ENCODE measurements at regions not wholly inside any gene's neighbourhood (a gene's known extent, or its start where the extent isn't known, plus 50 kb on each side); places are given as distances from the start of the nearest gene placed in this dataset.
A peak's percentile ranks its signal among the peaks of the same experiment; 100 is the strongest.

GRCh38 chr21:38556390-38556789 is 58.1 kb upstream of the ERG start:
- in situ Hi-C loops (cut with HindIII; ENCODE audit: low pct_unique_long_range_greater_than_20kb, low sequenced_read_pairs), result no loop called here
- DNase-seq (ENCODE audit: low read depth, low spot score), result no peak

GRCh38 chr21:38561205-38561604 is 62.9 kb upstream of the ERG start:
- in situ Hi-C loops (cut with HindIII; ENCODE audit: low pct_unique_long_range_greater_than_20kb, low sequenced_read_pairs), result no loop called here
- DNase-seq (ENCODE audit: low read depth, low spot score), result no peak

DNA sequence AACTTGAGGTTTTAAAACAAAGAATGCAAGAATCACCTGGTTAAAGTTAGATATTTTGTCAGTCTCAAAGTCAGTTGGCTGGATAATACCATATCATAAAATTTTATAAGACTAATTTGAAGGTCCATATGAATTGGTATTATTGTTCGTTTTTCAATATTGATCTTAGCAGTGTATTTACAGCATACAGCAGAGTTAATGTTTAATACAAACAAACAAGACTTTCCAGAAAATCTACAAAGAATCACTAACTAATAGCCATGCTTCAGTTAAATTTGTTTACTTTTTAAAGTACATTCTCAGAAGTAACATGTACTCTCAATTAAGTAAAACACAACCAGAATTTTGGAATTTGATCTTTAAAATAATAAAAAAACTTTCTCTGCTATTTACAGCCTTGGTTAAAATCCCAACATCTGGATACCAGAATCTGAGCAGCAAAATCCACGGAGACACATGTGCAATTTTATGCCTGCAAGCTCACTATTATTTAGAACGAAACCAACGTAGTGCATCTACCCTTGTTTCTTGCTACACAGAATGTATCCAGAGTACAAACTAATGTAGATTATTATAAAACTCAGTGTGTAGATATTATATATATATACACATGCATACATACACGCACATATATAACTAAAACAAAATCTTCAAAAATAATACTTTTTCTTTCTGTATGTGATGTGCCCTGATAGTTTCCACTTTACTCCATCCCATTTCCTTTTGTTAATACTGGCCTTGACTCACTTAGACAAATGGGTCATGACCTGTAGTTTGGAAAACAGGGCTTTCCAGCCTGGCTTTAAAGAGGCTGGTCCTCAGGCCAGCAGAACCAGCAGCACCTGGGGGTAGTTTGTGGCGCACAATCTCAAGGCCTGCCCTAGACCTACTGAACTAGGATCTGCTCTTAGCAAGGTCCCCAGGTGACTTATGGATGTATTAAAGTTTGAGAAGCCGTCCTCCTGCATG is 63.6 kb upstream of the ERG start:
- in situ Hi-C loops (cut with HindIII; ENCODE audit: low pct_unique_long_range_greater_than_20kb, low sequenced_read_pairs), result no loop called here
- DNase-seq (ENCODE audit: low read depth, low spot score), result no peak

DNA sequence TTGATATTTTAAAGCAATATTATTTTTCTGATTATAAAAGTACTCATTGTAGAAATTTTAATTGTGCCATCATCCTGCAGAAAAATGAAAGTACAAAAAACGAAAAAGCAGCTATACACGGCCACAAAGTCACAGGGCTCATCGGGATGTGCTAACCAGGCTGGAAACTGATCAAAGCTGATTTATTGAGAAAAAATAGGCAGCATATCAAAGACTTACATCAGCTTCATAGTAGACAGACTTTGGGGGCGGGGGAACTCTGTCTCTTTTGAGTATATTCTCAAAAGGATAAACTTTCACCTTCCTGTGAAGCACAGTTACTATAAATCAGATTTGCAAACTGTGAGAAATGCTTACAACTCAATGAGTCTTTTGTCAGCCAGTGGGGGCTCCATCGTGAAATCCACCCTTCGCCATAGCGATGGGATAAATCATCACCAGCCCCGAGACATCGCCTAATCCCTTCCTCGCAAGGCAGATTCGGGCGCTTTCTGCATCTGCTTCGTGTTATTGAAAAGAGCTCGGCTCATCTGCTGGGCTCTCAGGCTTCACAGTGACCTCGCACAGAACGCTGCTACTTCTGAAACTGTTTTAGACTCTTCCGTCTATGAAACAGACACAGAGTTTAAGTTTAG is 69.2 kb upstream of the ERG start:
- DNase-seq (ENCODE audit: low read depth, low spot score), result peak; percentile 7
- in situ Hi-C loops (cut with HindIII; ENCODE audit: low pct_unique_long_range_greater_than_20kb, low sequenced_read_pairs), result no loop called here

DNA sequence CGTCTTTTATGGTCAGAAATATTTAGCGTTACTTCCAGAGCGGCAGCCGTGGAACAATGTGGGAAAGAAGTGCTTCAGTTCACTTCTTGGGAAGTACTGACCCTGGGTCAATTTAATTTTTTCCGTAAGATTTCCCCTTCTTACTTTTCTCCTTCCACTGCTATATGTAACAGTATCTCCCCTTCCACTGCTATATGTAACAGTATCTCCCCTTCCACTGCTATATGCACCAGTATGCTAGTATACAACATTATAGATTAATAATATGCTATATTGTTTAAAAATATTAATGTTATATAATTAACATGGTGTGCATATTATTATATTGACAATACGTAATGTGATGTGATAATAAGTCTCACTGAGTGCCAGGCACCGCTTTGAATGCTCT is 69.7 kb upstream of the ERG start:
- in situ Hi-C loops (cut with HindIII; ENCODE audit: low pct_unique_long_range_greater_than_20kb, low sequenced_read_pairs), result no loop called here
- no peak for DNase-seq (ENCODE audit: low read depth, low spot score)

DNA sequence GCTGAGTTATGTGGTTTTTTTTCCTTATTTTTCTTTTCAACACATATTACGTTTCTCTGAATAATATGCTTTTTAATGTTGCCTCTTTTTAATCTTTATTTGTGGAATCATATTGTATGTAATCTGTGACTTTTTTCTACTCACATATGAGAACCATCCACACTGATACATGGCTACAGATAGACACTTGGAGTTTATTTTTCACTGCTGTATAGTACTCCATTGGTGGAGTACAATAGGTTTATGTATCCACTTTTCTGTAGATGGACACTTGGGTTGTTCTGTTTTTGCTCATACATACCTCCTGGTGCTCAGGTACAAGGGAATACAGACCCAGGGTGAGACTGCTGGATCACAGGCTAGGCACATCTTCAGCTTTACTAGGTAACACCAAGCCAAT is 71.5 kb upstream of the ERG start:
- in situ Hi-C loops (cut with HindIII; ENCODE audit: low pct_unique_long_range_greater_than_20kb, low sequenced_read_pairs), result no loop called here

DNA sequence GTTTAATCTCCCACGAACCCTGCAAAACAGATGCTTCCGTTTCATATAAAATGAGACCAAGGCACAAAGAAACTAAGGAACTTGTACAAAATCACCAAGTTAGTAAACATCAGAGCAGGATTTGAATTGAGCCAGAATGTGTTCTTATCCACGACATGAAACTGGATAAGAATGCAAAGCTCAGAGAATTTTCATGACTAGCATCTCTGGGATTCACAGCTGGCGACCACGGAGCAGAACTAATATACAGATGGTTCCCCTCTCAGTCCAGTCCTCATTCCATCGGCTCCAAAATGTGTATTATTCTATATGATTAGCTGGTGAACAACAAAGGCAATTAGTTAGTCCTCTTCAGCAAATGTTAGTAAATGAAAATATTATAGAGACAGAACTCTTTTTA is 72.3 kb upstream of the ERG start:
- DNase-seq (ENCODE audit: low read depth, low spot score), result no peak
- in situ Hi-C loops (cut with HindIII; ENCODE audit: low pct_unique_long_range_greater_than_20kb, low sequenced_read_pairs), result no loop called here

More for the DNA sequence above, 71.5 kb upstream of the ERG start:
- no peak for DNase-seq (ENCODE audit: low read depth, low spot score)

GRCh38 chr21:38574895-38575575 is 76.8 kb upstream of the ERG start:
- no peak for DNase-seq (ENCODE audit: low read depth, low spot score)
- in situ Hi-C loops (cut with HindIII; ENCODE audit: low pct_unique_long_range_greater_than_20kb, low sequenced_read_pairs), result no loop called here

GRCh38 chr21:38577887-38578286 is 79.6 kb upstream of the ERG start:
- no peak for DNase-seq (ENCODE audit: low read depth, low spot score)
- in situ Hi-C loops (cut with HindIII; ENCODE audit: low pct_unique_long_range_greater_than_20kb, low sequenced_read_pairs), result no loop called here

DNA sequence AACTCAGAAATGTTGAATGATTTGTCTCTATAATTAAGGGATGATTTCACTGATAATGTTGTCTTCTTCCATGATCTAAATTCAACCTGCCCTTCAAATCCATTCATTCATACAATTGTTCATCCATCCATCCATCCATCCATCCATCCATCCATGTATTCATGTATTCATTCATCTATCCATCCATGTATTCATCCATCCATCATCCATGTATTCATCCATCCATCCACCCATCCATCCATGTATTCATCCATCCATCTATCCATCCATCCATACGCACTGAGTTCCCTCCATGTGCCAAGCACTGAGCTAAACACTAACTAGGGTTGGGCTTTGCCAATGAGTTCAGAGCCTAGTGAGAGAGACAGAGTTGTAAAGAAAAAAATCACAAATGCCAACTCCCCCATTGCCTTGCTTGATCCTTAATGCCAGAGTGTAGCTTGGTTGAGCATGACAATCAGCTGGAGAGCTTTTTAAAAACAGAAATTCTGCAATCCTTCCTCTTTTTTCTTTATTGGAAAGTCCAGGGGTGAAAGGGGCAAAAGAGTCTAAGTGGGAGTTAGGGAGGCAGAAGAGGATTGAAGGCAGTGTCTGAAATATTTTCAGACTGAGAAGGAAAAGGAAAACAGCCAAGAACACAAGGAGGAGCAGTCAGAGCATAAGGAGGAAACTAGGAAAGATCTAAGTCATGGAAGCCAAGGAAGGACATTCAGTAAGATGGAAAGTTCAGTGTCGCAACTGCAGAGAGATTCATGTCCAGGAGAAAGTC is 92.4 kb upstream of the ERG start:
- no peak for DNase-seq (ENCODE audit: low read depth, low spot score)
- in situ Hi-C loops (cut with HindIII; ENCODE audit: low pct_unique_long_range_greater_than_20kb, low sequenced_read_pairs), result no loop called here

DNA sequence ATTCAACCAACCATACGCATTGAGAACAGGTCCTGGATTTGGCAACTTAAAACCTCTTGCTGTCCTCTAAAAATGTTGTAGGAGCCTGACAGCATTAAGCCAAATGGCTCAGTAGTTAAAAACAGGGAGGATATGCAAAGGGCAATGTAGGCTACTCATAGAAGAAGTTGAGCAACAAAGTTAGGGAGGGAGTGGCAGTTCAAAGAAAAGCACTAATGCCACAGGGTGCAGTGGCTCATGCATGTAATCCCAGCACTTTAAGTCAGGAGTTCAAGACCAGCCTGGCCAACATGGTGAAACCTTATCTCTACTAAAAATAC is 92.9 kb upstream of the ERG start:
- no peak for DNase-seq (ENCODE audit: low read depth, low spot score)
- in situ Hi-C loops (cut with HindIII; ENCODE audit: low pct_unique_long_range_greater_than_20kb, low sequenced_read_pairs), result no loop called here

GRCh38 chr21:38596264-38597042 is 98.2 kb upstream of the ERG start:
- in situ Hi-C loops (cut with HindIII; ENCODE audit: low pct_unique_long_range_greater_than_20kb, low sequenced_read_pairs), result no loop called here
- DNase-seq (ENCODE audit: low read depth, low spot score), result no peak

DNA sequence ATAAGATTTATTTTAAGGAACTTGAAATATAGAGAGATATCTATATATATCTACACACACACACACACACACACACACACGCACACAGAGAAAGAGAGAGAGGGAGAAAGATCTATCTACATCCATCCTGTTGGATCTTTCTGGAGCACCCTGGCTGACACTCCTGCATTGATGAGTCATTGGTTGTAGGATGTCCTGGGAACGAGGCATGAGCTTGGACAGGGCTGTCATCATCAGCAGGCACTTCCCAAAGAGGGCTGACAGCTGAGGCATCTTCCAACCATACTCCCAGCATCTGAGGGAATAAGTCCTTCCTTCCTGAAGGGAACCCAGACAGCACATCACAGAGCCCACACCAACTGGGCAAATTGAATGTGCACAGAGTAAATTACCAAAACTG is 99.1 kb upstream of the ERG start:
- in situ Hi-C loops (cut with HindIII; ENCODE audit: low pct_unique_long_range_greater_than_20kb, low sequenced_read_pairs), result no loop called here
- DNase-seq (ENCODE audit: low read depth, low spot score), result no peak

- in situ Hi-C loops (cut with HindIII; ENCODE audit: low pct_unique_long_range_greater_than_20kb, low sequenced_read_pairs), result no loop called here
- no peak for DNase-seq (ENCODE audit: low read depth, low spot score)
These were observed 100.1 kb upstream of the ERG start for GRCh38 chr21:38598413-38598812.

DNA sequence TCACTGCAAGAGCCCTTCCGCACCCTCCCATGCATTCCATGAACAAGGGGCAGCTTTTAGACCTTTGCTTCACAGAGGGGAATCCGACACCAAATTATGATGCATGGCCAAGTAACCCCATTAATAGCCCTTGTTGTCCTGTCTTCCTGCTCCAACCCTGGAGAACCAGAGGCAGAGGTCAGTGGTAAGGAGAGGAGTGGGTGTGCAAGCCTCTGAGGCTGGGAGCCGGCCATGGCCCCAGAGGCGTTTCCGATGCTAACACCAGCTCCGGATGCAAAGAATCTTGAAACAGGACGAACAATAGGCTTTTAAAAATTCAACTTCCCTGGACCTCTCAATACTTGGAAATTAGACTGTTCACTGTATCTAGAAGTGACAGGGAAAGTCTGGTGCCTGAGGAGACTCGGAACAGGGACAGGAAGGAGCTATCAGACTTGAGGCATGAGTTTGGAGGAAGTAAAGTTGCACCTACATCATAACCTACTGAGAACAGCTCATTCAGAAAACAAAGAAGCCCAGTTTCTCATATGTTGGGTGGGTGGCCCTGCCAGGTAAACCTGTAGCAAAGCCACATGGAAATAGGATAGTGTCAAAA is 101.2 kb upstream of the ERG start:
- in situ Hi-C loops (cut with HindIII; ENCODE audit: low pct_unique_long_range_greater_than_20kb, low sequenced_read_pairs), result no loop called here
- no peak for DNase-seq (ENCODE audit: low read depth, low spot score)

GRCh38 chr21:38600106-38600505 is 101.8 kb upstream of the ERG start:
- no peak for DNase-seq (ENCODE audit: low read depth, low spot score)
- in situ Hi-C loops (cut with HindIII; ENCODE audit: low pct_unique_long_range_greater_than_20kb, low sequenced_read_pairs), result no loop called here

DNA sequence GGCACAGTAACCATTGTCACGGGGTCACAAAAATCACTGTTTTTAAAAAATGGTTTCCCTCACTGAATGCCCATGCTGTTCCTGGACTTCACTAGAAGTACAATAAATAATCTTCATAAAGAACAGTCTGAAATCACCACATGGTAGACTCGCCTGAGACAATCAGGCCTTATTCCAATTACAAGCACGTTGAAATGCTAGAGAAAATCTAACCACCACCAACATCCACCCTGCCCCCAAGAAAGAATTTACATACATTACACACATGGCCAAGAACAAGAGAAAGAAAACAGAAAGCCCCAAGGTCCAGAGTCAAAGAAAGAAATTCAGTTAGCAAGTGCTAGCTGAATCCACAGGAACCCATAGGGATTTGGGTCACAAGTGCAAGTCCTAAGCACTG is 107.0 kb upstream of the ERG start:
- in situ Hi-C loops (cut with HindIII; ENCODE audit: low pct_unique_long_range_greater_than_20kb, low sequenced_read_pairs), result no loop called here
- DNase-seq (ENCODE audit: low read depth, low spot score), result no peak
